Chondrocyte (in vitro differentiated cells): ENCODE measurements at regions not wholly inside any gene's neighbourhood (a gene's known extent, or its start where the extent isn't known, plus 50 kb on each side); places are given as distances from the start of the nearest gene placed in this dataset.

Source experiments
- DNase-seq: peaks from one replicate; pipeline ENCODE4 v3.0.0; 2021; ENCODE audit warnings: mixed read lengths, low spot score
- H3K27ac Mint-ChIP-seq: one replicate; pipeline ENCODE4 v1.8.0; 2021; ENCODE audit warnings: mild to moderate bottlenecking, moderate library complexity, mixed read lengths; ENCODE audit not compliant: unreplicated experiment
- H3K27me3 Mint-ChIP-seq: 2 replicates; pipeline ENCODE4 v1.8.0; 2021; ENCODE audit warnings: low read depth, mixed read lengths
- H3K36me3 Mint-ChIP-seq: 2 replicates; pipeline ENCODE4 v1.8.0; 2021; ENCODE audit warnings: low read depth, mixed read lengths
- H3K4me1 Mint-ChIP-seq: 2 replicates; pipeline ENCODE4 v1.8.0; 2021; ENCODE audit warnings: low read depth, mild to moderate bottlenecking, mixed read lengths
- H3K4me3 Mint-ChIP-seq: one replicate; pipeline ENCODE4 v1.8.0; 2021; ENCODE audit warnings: mild to moderate bottlenecking, moderate library complexity, mixed read lengths; ENCODE audit not compliant: unreplicated experiment
- H3K9me3 Mint-ChIP-seq: 2 replicates; pipeline ENCODE4 v1.8.0; 2021; ENCODE audit warnings: low read depth, mixed read lengths
- CTCF ChIP-seq: fragments of 200-600 bp; sonication (generic); IDR thresholded peaks from 2 replicates; pipeline ENCODE4 v1.5.0; 2021; ENCODE audit warnings: antibody characterized with exemption, mild to moderate bottlenecking, moderate library complexity

- no peak for DNase-seq
- Mint-ChIP-seq H3K4me1 (peaks cover 4% of the 10 kb centered on the region), H3K27ac (no peak overlapping the region)
Observed at GRCh38 chr4:134365852-134366251, 164.3 kb upstream of the PABPC4L start.

GRCh38 chr4:134364928-134365327 is 163.3 kb upstream of the PABPC4L start:
- TF ChIP-seq CTCF, result no peak
- DNase-seq, result no peak
- peaks cover 4% of the 10 kb centered on the region for H3K4me1 Mint-ChIP-seq
- H3K27me3 Mint-ChIP-seq, result no peaks in the 10 kb centered on the region
- no peaks in the 10 kb centered on the region for H3K36me3 Mint-ChIP-seq
- peaks cover 4% of the 10 kb centered on the region for H3K9me3 Mint-ChIP-seq
- H3K4me3 Mint-ChIP-seq, result no peak overlapping the region
- H3K27ac Mint-ChIP-seq, result no peak overlapping the region

More at GRCh38 chr4:134365852-134366251, 164.3 kb upstream of the PABPC4L start:
- no peak for TF ChIP-seq CTCF
- Mint-ChIP-seq H3K4me3 (no peak overlapping the region), H3K9me3 (peaks cover 4% of the 10 kb centered on the region), H3K36me3 (no peaks in the 10 kb centered on the region), H3K27me3 (no peaks in the 10 kb centered on the region)

DNA sequence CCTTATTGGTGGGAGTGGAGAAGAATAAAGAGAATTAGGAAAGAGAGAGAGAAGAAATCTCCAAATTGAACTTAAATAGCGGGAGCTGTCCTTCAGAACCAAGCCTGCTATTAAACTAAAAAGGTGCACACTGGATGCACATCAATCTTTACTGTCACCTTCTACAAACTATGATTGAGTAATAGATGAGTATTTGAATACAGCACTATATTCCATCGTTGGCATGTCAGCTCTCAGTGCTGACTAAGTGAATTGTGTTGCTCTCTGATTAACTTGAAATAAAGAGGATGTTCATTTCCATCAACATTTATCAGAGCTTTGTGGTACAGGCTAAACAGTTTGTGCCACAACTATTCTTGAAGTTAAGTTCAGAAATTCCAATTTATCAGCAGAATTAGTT is 143.7 kb upstream of the PABPC4L start:
- no peak overlapping the region for H3K4me3 Mint-ChIP-seq
- H3K4me1 Mint-ChIP-seq, result no peaks in the 10 kb centered on the region
- H3K36me3 Mint-ChIP-seq, result no peaks in the 10 kb centered on the region
- H3K27ac Mint-ChIP-seq, result no peak overlapping the region
- no peak for DNase-seq
- no peak for TF ChIP-seq CTCF
- H3K9me3 Mint-ChIP-seq, result no peaks in the 10 kb centered on the region
- H3K27me3 Mint-ChIP-seq, result no peaks in the 10 kb centered on the region

DNA sequence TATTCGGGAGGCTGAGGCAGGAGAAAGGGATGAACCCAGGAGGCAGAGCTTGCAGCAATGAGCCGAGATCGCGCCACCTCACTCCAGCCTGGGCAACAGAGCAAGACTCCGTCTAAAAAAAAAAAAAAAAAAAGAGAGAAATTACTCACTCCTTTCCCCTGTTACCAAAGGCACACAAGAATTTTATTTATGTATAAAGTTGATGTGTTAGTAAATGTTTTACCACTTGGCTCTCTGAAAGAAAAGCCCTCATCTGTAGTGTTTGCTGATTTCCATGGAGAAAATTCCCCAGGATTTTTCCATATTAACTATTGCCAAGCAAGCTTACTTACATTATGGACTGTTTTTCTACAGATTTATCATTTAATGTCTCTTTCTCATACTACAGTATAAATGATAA is 142.1 kb upstream of the PABPC4L start:
- Mint-ChIP-seq H3K4me1 (no peaks in the 10 kb centered on the region), H3K36me3 (no peaks in the 10 kb centered on the region), H3K27me3 (no peaks in the 10 kb centered on the region), H3K9me3 (no peaks in the 10 kb centered on the region), H3K4me3 (no peak overlapping the region), H3K27ac (no peak overlapping the region)
- TF ChIP-seq CTCF, result no peak
- DNase-seq, result no peak

DNA sequence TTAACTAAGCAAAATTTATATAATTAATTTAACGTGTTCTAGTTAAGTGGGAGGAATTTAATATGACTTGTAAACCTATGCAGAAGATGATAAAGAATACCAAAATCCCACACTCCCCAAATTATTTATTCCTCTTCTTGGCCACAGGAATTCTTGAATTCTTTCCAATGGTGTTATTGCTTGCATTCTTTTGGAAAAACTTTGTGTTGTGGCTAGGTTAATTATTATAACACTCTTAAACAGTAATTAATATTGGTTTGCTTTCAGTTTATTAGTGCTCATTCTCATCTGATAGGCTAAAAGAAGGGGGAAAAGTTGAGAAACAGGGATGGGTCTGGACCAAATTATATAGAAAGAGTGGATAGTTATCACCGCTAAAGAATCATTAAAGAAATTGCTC is 141.5 kb upstream of the PABPC4L start:
- Mint-ChIP-seq H3K4me3 (no peak overlapping the region), H3K27ac (no peak overlapping the region), H3K9me3 (no peaks in the 10 kb centered on the region), H3K36me3 (no peaks in the 10 kb centered on the region), H3K27me3 (no peaks in the 10 kb centered on the region), H3K4me1 (peaks cover under 1% of the 10 kb centered on the region)
- DNase-seq, result no peak
- no peak for TF ChIP-seq CTCF
